HCT116 (cell line): ENCODE measurements at regions not wholly inside any gene's neighbourhood (a gene's known extent, or its start where the extent isn't known, plus 50 kb on each side); places are given as distances from the start of the nearest gene placed in this dataset.

Source experiments
- ATAC-seq: fragments of 200-7000 bp; cut with Tn5 transposase; 2 replicates; pipeline ENCODE4 v1.9.1; 2020; ENCODE audit warnings: mild to moderate bottlenecking, moderate library complexity
- BruUV-seq: library from RNA; stranded (reverse); fragments of 400-500 nt; replicated peaks from 2 replicates; lab custom pipeline; 2021; lab: Mats Ljungman, UMichigan
- CTCF ChIA-PET: fragments of 300-600 bp; sonication (Branson Sonifier 250); formaldehyde crosslinking; loops from one replicate; lab custom pipeline; 2021; ENCODE audit warnings: antibody characterized with exemption; lab: Charles Lee
- POLR2A ChIA-PET: fragments of 300-600, 350-600 bp; sonication (Branson Sonifier 250); formaldehyde crosslinking; loops from one replicate; lab custom pipeline; 2021; ENCODE audit warnings: antibody characterized with exemption; lab: Charles Lee
- RAD21 ChIA-PET, 2 experiments: fragments of 300-600 bp; sonication (Branson Sonifier 250); formaldehyde crosslinking; loops; one replicate each; lab custom pipeline; 2023; ENCODE audit warnings: low total read pairs in 2 of 2; ENCODE audit not compliant: uncharacterized antibody in 2 of 2, unreplicated experiment in 2 of 2, low non-redundant PET in 1 of 2; lab: Charles Lee
- DNase-seq: peaks from one replicate; pipeline ENCODE4 v3.0.0-alpha.2; 2010; ENCODE audit warnings: low read depth, low spot score
- H2AFZ ChIP-seq: fragments of 200-600 bp; shearing (Covaris generic), sonication (generic); 2 replicates; pipeline ENCODE4 v1.6.1; 2017; ENCODE audit warnings: low read depth, mixed run types, mixed read lengths, antibody characterized with exemption, low read length; ENCODE audit not compliant: poor library complexity, severe bottlenecking
- H3K27ac ChIP-seq: 2 replicates; pipeline ENCODE4 v1.5.1; 2012; ENCODE audit warnings: low read depth, low read length
- H3K27me3 ChIP-seq: fragments of 200-600 bp; sonication (generic); 2 replicates; pipeline ENCODE4 v1.6.1; 2016; ENCODE audit warnings: mixed run types, low read length, mixed read lengths; ENCODE audit not compliant: insufficient read depth
- H3K36me3 ChIP-seq, 2 experiments: fragments of 200-500 bp in 1 of 2; fragments of 200-600 bp in 1 of 2; sonication (Bioruptor generic) in 1 of 2; sonication (generic) in 1 of 2; 2 replicates each; pipeline versions ENCODE4 v1.5.1 to v1.6.1; 2014 to 2016; ENCODE audit warnings: low read length in 2 of 2, inconsistent platforms in 1 of 2, mixed read lengths in 1 of 2, mixed run types in 1 of 2; ENCODE audit not compliant: insufficient read depth in 2 of 2, control insufficient read depth in 1 of 2
- H3K4me1 ChIP-seq, 2 experiments: fragments of 200-600 bp in 1 of 2; sonication (generic) in 1 of 2; 2 replicates each; pipeline versions ENCODE4 v1.5.1 to v1.6.1; 2012 to 2017; ENCODE audit warnings: low read length in 2 of 2, inconsistent platforms in 1 of 2, mild to moderate bottlenecking in 1 of 2, mixed read lengths in 1 of 2, mixed run types in 1 of 2, moderate library complexity in 1 of 2; ENCODE audit not compliant: insufficient read depth in 2 of 2, control insufficient read depth in 1 of 2
- H3K4me2 ChIP-seq: fragments of 200-600 bp; sonication (generic); 2 replicates; pipeline ENCODE4 v1.6.1; 2017; ENCODE audit warnings: mixed run types, low read length, mixed read lengths
- H3K4me3 ChIP-seq, 2 experiments: fragments of 200-600 bp in 1 of 2; sonication (generic) in 1 of 2; replicated peaks in 1 of 2; 2 replicates each; pipeline ENCODE4 v1.5.1; 2011 to 2016; ENCODE audit warnings: low read length in 2 of 2, control low read depth in 1 of 2, low read depth in 1 of 2, mild to moderate bottlenecking in 1 of 2, mixed read lengths in 1 of 2, mixed run types in 1 of 2
- H3K79me2 ChIP-seq: fragments of 200-600 bp; sonication (generic); 2 replicates; pipeline ENCODE4 v1.6.1; 2017; ENCODE audit warnings: mild to moderate bottlenecking, mixed run types, low read length, moderate library complexity, mixed read lengths; ENCODE audit not compliant: insufficient read depth
- H3K9ac ChIP-seq: fragments of 200-600 bp; sonication (generic); 2 replicates; pipeline ENCODE4 v1.6.1; 2016; ENCODE audit warnings: low read length, mixed read lengths
- H3K9me2 ChIP-seq: fragments of 200-600 bp; sonication (generic), shearing (Covaris generic); 2 replicates; pipeline ENCODE4 v1.6.1; 2017; ENCODE audit warnings: mixed run types, mild to moderate bottlenecking, moderate library complexity; ENCODE audit not compliant: insufficient read depth
- H3K9me3 ChIP-seq, 2 experiments: fragments of 200-500 bp in 1 of 2; fragments of 200-600 bp in 1 of 2; sonication (Bioruptor generic) in 1 of 2; sonication (generic) in 1 of 2; 2 replicates each; pipeline ENCODE4 v1.6.1; 2014 to 2017; ENCODE audit warnings: low read length in 2 of 2, mixed read lengths in 2 of 2, inconsistent platforms in 1 of 2, low read depth in 1 of 2, mild to moderate bottlenecking in 1 of 2, mixed run types in 1 of 2, moderate library complexity in 1 of 2; ENCODE audit not compliant: control insufficient read depth in 1 of 2, insufficient read depth in 1 of 2
- H4K20me1 ChIP-seq: fragments of 200-600 bp; sonication (generic), shearing (Covaris generic); 2 replicates; pipeline ENCODE4 v1.6.1; 2017; ENCODE audit warnings: mixed run types, mild to moderate bottlenecking, moderate library complexity; ENCODE audit not compliant: insufficient read depth
- ATF3 ChIP-seq: IDR thresholded peaks from 2 replicates; pipeline ENCODE4 v1.6.1; 2012
- CTCF ChIP-seq, 3 experiments: fragments of 200-600 bp in 1 of 3; sonication (generic) in 1 of 3; IDR thresholded peaks in 2 of 3; conservative IDR thresholded peaks in 1 of 3; 2 replicates each; pipeline ENCODE4 v1.5.1; 2012 to 2017; ENCODE audit warnings: low read depth in 2 of 3, low read length in 2 of 3, antibody characterized with exemption in 1 of 3, borderline replicate concordance in 1 of 3, control low read depth in 1 of 3, mild to moderate bottlenecking in 1 of 3, mixed read lengths in 1 of 3, mixed run types in 1 of 3, moderate library complexity in 1 of 3; ENCODE audit not compliant: insufficient read depth in 1 of 3
- EGR1 ChIP-seq: IDR thresholded peaks from 2 replicates; pipeline ENCODE4 v1.6.1; 2012; ENCODE audit warnings: low read depth
- EZH2 ChIP-seq: fragments of 200-600 bp; sonication (generic); IDR thresholded peaks from 2 replicates; pipeline ENCODE4 v1.6.1; 2017; ENCODE audit warnings: antibody characterized with exemption, mixed run types
- FOSL1 ChIP-seq: IDR thresholded peaks from 2 replicates; pipeline ENCODE4 v1.6.1; 2012; ENCODE audit warnings: low read depth
- MAX ChIP-seq: IDR thresholded peaks from 2 replicates; pipeline ENCODE4 v1.6.1; 2012
- POLR2AphosphoS5 ChIP-seq: IDR thresholded peaks from 2 replicates; pipeline ENCODE4 v1.6.1; 2011; ENCODE audit warnings: mild to moderate bottlenecking, low read depth, low read length, moderate library complexity
- RAD21 ChIP-seq: IDR thresholded peaks from 2 replicates; pipeline ENCODE4 v1.6.1; 2012; ENCODE audit warnings: low read depth, mild to moderate bottlenecking
- REST ChIP-seq: IDR thresholded peaks from 2 replicates; pipeline ENCODE4 v1.6.1; 2012; ENCODE audit warnings: low read depth
- SIN3A ChIP-seq: IDR thresholded peaks from 2 replicates; pipeline ENCODE4 v1.6.1; 2012; ENCODE audit warnings: low read depth
- SP1 ChIP-seq: IDR thresholded peaks from 2 replicates; pipeline ENCODE4 v1.6.1; 2012; ENCODE audit warnings: low read depth
- TCF7L2 ChIP-seq: IDR thresholded peaks from 2 replicates; pipeline ENCODE4 v1.7.0; 2011; ENCODE audit warnings: borderline replicate concordance, inconsistent platforms; ENCODE audit not compliant: insufficient read depth, insufficient read length; ENCODE audit errors: extremely low read depth
- YY1 ChIP-seq: IDR thresholded peaks from 2 replicates; pipeline ENCODE4 v1.6.1; 2011; ENCODE audit warnings: low read length, low read depth, moderate library complexity, mild to moderate bottlenecking; ENCODE audit not compliant: insufficient replicate concordance; ENCODE audit errors: extremely low read depth
- ZBTB33 ChIP-seq: IDR thresholded peaks from 2 replicates; pipeline ENCODE4 v1.6.1; 2011; ENCODE audit warnings: mild to moderate bottlenecking, low read length, moderate library complexity; ENCODE audit not compliant: insufficient replicate concordance; ENCODE audit errors: extremely low read depth
- ZNF274 ChIP-seq: fragments of 200-500 bp; sonication (Bioruptor generic); IDR thresholded peaks from 2 replicates; pipeline ENCODE4 v1.6.1; 2014; ENCODE audit warnings: mild to moderate bottlenecking, low read depth, low read length, inconsistent platforms
- intact Hi-C: fragments of 100-400 bp; cut with micrococcal nuclease; formaldehyde crosslinking; loops from 2 replicates; pipeline ENCODE4 v1.10.0; 2022

- ChIA-PET RAD21 (no interaction called here), POLR2A (no interaction called here), CTCF (no interaction called here)
- Histone ChIP-seq H3K4me1 (no peaks in the 10 kb centered on the region), H3K27ac (no peak overlapping the region), H3K4me3 (no peak overlapping the region), H2AFZ (no peak overlapping the region), H3K9me3 (no peaks in the 10 kb centered on the region), H3K9ac (no peak overlapping the region), H3K9me2 (no peaks in the 10 kb centered on the region), H3K79me2 (no peaks in the 10 kb centered on the region), H4K20me1 (no peaks in the 10 kb centered on the region), H3K36me3 (no peaks in the 10 kb centered on the region), H3K27me3 (peaks cover 12% of the 10 kb centered on the region; the same call in 1 of the 2 replicates), H3K4me2 (no peak overlapping the region)
- intact Hi-C loops = no loop called here
- TF ChIP-seq TCF7L2 (no peak), RAD21 (no peak), FOSL1 (no peak), REST (no peak), ZNF274 (no peak), ZBTB33 (no peak), YY1 (no peak), POLR2AphosphoS5 (no peak), EGR1 (no peak), SIN3A (no peak), ATF3 (no peak), SP1 (no peak), CTCF (IDR thresholded peaks at IDR 0.05 in 2 of 3, conservative IDR thresholded peaks at IDR 0.05 in 1 of 3; ENCODE audit: borderline replicate concordance in 1 of 3, insufficient read depth in 1 of 3, low read depth in 2 of 3, low read length in 2 of 3) (no peak), MAX (no peak), EZH2 (no peak)
- BruUV-seq = no TSS peak
- ATAC-seq = no peak
- DNase-seq = no peak
These were observed 446.6 kb downstream of the BUD13 start for GRCh38 chr11:116326146-116326545.
